HG03342 (cell line): ENCODE measurements at regions not wholly inside any gene's neighbourhood (a gene's known extent, or its start where the extent isn't known, plus 50 kb on each side); places are given as distances from the start of the nearest gene placed in this dataset.

Experiments used
- ATAC-seq: cut with Tn5 transposase; IDR thresholded peaks from one replicate; pipeline ENCODE4 v1.9.1; 2021; ENCODE audit warnings: mild to moderate bottlenecking, moderate library complexity; ENCODE audit not compliant: unreplicated experiment

- ATAC-seq, result no peak
Measured at GRCh38 chr7:116083796-116084195, 53.2 kb upstream of the TFEC start.

GRCh38 chr7:116086547-116087045, 56.0 kb upstream of the TFEC start:
- ATAC-seq, result no peak

- no peak for ATAC-seq
Measured at GRCh38 chr7:116087291-116087690, 56.7 kb upstream of the TFEC start.

GRCh38 chr7:116087984-116088383, 57.4 kb upstream of the TFEC start:
- no peak for ATAC-seq

GRCh38 chr7:116089293-116089692, 58.7 kb upstream of the TFEC start:
- no peak for ATAC-seq

GRCh38 chr7:116093516-116094301, 63.1 kb upstream of the TFEC start:
- no peak for ATAC-seq

- no peak for ATAC-seq
Measured at GRCh38 chr7:116095396-116095795, 64.8 kb upstream of the TFEC start.

- ATAC-seq, result peak; percentile 55
Measured at GRCh38 chr7:116097365-116098009, 66.9 kb upstream of the TFEC start.

- ATAC-seq, result no peak
Measured at GRCh38 chr7:116098175-116098574, 67.6 kb upstream of the TFEC start.

DNA sequence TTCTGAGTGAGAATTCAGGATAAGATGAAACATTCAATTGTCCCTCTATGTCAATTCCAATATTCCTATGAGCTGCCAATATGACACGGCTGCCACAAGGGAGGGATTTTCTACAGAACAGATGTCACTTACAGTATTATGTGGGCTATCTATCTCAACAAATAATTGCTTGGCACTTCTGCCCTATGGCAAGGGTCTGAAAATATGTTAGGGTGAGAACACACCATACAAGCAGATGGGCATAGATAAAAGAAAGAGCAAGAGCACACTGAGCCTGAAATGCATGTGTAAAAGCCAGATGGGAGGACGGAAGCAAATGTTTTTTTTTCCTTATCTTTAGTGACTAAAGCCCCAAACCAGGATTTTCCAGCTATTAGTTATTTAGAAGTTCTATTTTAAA, 70.1 kb upstream of the TFEC start:
- no peak for ATAC-seq

DNA sequence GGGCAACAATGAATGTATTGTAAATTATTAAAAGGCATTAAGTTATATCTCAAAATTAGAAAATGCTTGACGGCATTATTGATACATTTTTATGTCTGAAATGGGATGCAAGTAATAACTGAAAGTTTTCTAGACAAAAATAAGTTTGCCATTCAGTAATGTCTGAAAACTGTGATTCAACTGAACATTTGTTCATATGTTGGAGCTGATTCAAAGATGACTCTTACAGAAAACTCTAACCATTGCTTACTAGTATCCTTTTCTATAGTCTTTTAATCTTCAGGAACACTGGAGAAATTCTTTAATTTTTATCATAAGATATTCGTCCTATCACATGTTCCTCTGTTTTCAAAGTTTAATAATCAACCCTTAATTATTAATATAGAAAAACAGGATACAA, 71.1 kb upstream of the TFEC start:
- ATAC-seq, result no peak

GRCh38 chr7:116111475-116111874, 80.9 kb upstream of the TFEC start:
- no peak for ATAC-seq

GRCh38 chr7:116113310-116113709, 82.7 kb upstream of the TFEC start:
- ATAC-seq, result no peak

- ATAC-seq, result no peak
Measured at GRCh38 chr7:116120839-116121238, 89.5 kb upstream of the TES start.

- ATAC-seq, result no peak
Measured at GRCh38 chr7:116122972-116123595, 87.3 kb upstream of the TES start.

DNA sequence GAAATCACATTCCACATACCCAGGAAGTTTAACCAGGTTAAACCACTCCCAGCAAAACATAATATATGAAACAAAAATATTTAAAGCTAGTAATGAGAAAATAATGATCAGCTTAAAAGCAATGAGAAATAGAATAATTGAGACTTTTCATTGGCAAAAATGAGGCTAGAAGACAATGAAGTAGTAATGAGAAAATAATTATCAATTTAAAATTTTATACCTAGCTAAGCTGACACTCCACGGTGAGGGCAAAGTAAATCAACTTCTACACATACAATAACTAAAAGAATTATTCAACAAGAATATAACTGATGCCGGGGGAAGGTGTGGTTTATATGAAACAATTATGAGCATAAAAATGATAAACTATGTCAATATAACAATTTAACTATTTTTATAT, 82.2 kb upstream of the TES start:
- no peak for ATAC-seq

- no peak for ATAC-seq
Measured at GRCh38 chr7:116135306-116135705, 75.0 kb upstream of the TES start.

DNA sequence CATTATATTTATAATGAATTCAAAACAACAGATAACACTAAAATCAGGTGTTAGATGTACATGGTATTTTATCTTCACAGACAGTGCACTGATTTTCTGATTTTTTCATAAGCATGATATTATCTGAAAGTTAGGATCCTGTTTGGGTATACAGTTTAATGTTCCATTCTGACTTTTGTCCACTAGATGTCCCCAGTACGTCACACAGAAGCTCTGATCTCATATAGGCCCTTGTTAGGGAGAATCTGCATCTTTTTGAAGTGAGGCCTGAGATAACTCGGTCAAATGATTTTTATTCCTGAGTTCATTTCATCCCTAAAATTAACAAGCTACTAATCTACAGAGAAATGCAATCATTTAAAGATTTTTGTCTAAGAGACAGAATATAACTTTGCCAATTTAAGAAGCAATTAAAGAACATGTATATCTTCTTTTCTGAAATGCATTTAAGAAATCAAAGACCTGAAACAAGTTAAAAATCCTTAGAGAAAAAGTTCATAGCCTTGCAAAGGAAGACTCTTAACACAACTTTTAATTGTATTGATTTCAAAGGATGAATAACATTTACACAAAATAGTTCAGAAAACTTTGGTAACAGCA, 72.0 kb upstream of the TES start:
- peak; percentile 94 for ATAC-seq

- no peak for ATAC-seq
Measured at GRCh38 chr7:116139007-116139406, 71.3 kb upstream of the TES start.

DNA sequence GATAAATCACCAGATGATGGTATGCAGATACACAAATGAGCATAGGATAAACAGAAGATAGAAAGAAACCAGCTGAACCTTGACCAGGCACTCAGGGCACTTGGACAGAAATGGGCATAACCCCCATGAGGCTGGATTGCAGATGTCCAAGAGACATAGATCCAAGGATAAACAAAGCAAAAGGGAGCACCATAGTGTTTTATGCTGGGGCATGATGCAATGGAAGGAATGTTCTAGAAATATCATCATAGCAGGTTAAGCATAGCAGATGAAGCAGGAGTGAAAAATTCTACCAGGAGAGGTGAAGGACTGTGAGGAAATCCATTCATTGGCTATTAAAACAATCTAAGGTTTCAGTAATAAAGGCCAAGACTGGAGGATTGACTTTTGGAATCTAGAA, 70.5 kb upstream of the TES start:
- ATAC-seq, result no peak

GRCh38 chr7:116142374-116142773, 68.0 kb upstream of the TES start:
- no peak for ATAC-seq

- ATAC-seq, result no peak
Measured at GRCh38 chr7:116142850-116143249, 67.5 kb upstream of the TES start.
